ENCODE measurements at regions not wholly inside any gene's neighbourhood (a gene's known extent, or its start where the extent isn't known, plus 50 kb on each side); places are given as distances from the start of the nearest gene placed in this dataset.
"Not testable (repeated sequence)": the region's sequence is repeated elsewhere in the genome, so short reads cannot be mapped to it uniquely, and the experiment has no call there.

- Mint-ChIP-seq H3K4me3 (no peak overlapping the region), H3K9me3 (peaks cover 6% of the 10 kb centered on the region), H3K36me3 (no peaks in the 10 kb centered on the region), H3K4me1 (ENCODE audit: low read depth) (no peaks in the 10 kb centered on the region), H3K27ac (no peak overlapping the region), H3K27me3 (no peaks in the 10 kb centered on the region)
- CTCF ChIA-PET, result no interaction called here
- intact Hi-C loops (cut with micrococcal nuclease), result no loop called here
- POLR2A ChIA-PET, result no interaction called here
- DNase-seq, result no peak
These were observed 1256.4 kb downstream of the EFNA5 start for GRCh38 chr5:106414342-106414741.

GRCh38 chr5:106412606-106413005 lies 1258.1 kb downstream of the EFNA5 start:
- intact Hi-C loops (cut with micrococcal nuclease), result no loop called here
- DNase-seq, result no peak
- POLR2A ChIA-PET, result no interaction called here
- Mint-ChIP-seq H3K9me3 (peaks cover 6% of the 10 kb centered on the region), H3K4me3 (no peak overlapping the region), H3K4me1 (ENCODE audit: low read depth) (no peaks in the 10 kb centered on the region), H3K27ac (no peak overlapping the region), H3K36me3 (no peaks in the 10 kb centered on the region), H3K27me3 (no peaks in the 10 kb centered on the region)
- CTCF ChIA-PET, result no interaction called here

GRCh38 chr5:106408570-106408969 lies 1262.2 kb downstream of the EFNA5 start:
- Mint-ChIP-seq H3K9me3 (peaks cover 6% of the 10 kb centered on the region), H3K27ac (no peak overlapping the region), H3K27me3 (no peaks in the 10 kb centered on the region), H3K36me3 (no peaks in the 10 kb centered on the region), H3K4me3 (no peak overlapping the region), H3K4me1 (ENCODE audit: low read depth) (no peaks in the 10 kb centered on the region)
- ChIA-PET CTCF (no interaction called here), POLR2A (no interaction called here)
- DNase-seq, result no peak
- intact Hi-C loops (cut with micrococcal nuclease), result no loop called here

- POLR2A ChIA-PET, result no interaction called here
- no peak for DNase-seq
- Mint-ChIP-seq H3K36me3 (no peaks in the 10 kb centered on the region), H3K4me1 (ENCODE audit: low read depth) (no peaks in the 10 kb centered on the region), H3K27me3 (no peaks in the 10 kb centered on the region), H3K27ac (no peak overlapping the region), H3K4me3 (no peak overlapping the region), H3K9me3 (peaks cover 6% of the 10 kb centered on the region)
- CTCF ChIA-PET, result no interaction called here
- intact Hi-C loops (cut with micrococcal nuclease), result no loop called here
These were observed 1262.6 kb downstream of the EFNA5 start for GRCh38 chr5:106408141-106408540.

- ChIA-PET CTCF (no interaction called here), POLR2A (no interaction called here)
- H3K27me3 Mint-ChIP-seq, result no peaks in the 10 kb centered on the region
- DNase-seq, result no peak
- peaks cover 3% of the 10 kb centered on the region for H3K9me3 Mint-ChIP-seq
- no peaks in the 10 kb centered on the region for H3K4me1 Mint-ChIP-seq (ENCODE audit: low read depth)
- intact Hi-C loops (cut with micrococcal nuclease), result no loop called here
- no peak overlapping the region for H3K27ac Mint-ChIP-seq
- H3K4me3 Mint-ChIP-seq, result no peak overlapping the region
- no peaks in the 10 kb centered on the region for H3K36me3 Mint-ChIP-seq
These were observed 1269.2 kb downstream of the EFNA5 start for GRCh38 chr5:106401561-106401960.

- Mint-ChIP-seq H3K27me3 (no peaks in the 10 kb centered on the region), H3K4me1 (ENCODE audit: low read depth) (no peaks in the 10 kb centered on the region), H3K27ac (no peak overlapping the region), H3K36me3 (no peaks in the 10 kb centered on the region), H3K4me3 (no peak overlapping the region), H3K9me3 (no peaks in the 10 kb centered on the region)
- no peak for DNase-seq
- POLR2A ChIA-PET, result no interaction called here
- intact Hi-C loops (cut with micrococcal nuclease), result no loop called here
- CTCF ChIA-PET, result no interaction called here
These were observed 1271.3 kb downstream of the EFNA5 start for GRCh38 chr5:106399391-106399790.

- Mint-ChIP-seq H3K4me3 (no peak overlapping the region), H3K27ac (no peak overlapping the region), H3K27me3 (no peaks in the 10 kb centered on the region), H3K9me3 (no peaks in the 10 kb centered on the region), H3K4me1 (ENCODE audit: low read depth) (no peaks in the 10 kb centered on the region), H3K36me3 (no peaks in the 10 kb centered on the region)
- CTCF ChIA-PET, result no interaction called here
- intact Hi-C loops (cut with micrococcal nuclease), result no loop called here
- POLR2A ChIA-PET, result no interaction called here
- no peak for DNase-seq
These were observed 1273.0 kb downstream of the EFNA5 start for GRCh38 chr5:106397700-106398099.

- POLR2A ChIA-PET, result no interaction called here
- Mint-ChIP-seq H3K4me1 (ENCODE audit: low read depth) (no peaks in the 10 kb centered on the region), H3K36me3 (no peaks in the 10 kb centered on the region), H3K9me3 (no peaks in the 10 kb centered on the region), H3K27ac (no peak overlapping the region), H3K27me3 (no peaks in the 10 kb centered on the region), H3K4me3 (no peak overlapping the region)
- intact Hi-C loops (cut with micrococcal nuclease), result no loop called here
- CTCF ChIA-PET, result no interaction called here
- DNase-seq, result no peak
These were observed 1277.5 kb downstream of the EFNA5 start for GRCh38 chr5:106393276-106393675.

GRCh38 chr5:106392766-106393165 lies 1278.0 kb downstream of the EFNA5 start:
- H3K4me1 Mint-ChIP-seq (ENCODE audit: low read depth), result no peaks in the 10 kb centered on the region
- ChIA-PET POLR2A (no interaction called here), CTCF (no interaction called here)
- intact Hi-C loops (cut with micrococcal nuclease), result no loop called here
- no peaks in the 10 kb centered on the region for H3K27me3 Mint-ChIP-seq
- H3K36me3 Mint-ChIP-seq, result no peaks in the 10 kb centered on the region
- no peaks in the 10 kb centered on the region for H3K9me3 Mint-ChIP-seq
- DNase-seq, result no peak
- no peak overlapping the region for H3K4me3 Mint-ChIP-seq
- no peak overlapping the region for H3K27ac Mint-ChIP-seq

GRCh38 chr5:106387767-106388166 lies 1283.0 kb downstream of the EFNA5 start:
- intact Hi-C loops (cut with micrococcal nuclease); H3K36me3 Mint-ChIP-seq; H3K4me3 Mint-ChIP-seq; H3K4me1 Mint-ChIP-seq (ENCODE audit: low read depth); DNase-seq; POLR2A ChIA-PET; H3K27ac Mint-ChIP-seq; H3K9me3 Mint-ChIP-seq; H3K27me3 Mint-ChIP-seq; CTCF ChIA-PET: not testable (repeated sequence)

- Mint-ChIP-seq H3K36me3 (no peaks in the 10 kb centered on the region), H3K4me3 (no peak overlapping the region), H3K4me1 (ENCODE audit: low read depth) (no peaks in the 10 kb centered on the region), H3K9me3 (peaks cover 3% of the 10 kb centered on the region), H3K27me3 (no peaks in the 10 kb centered on the region), H3K27ac (no peak overlapping the region)
- intact Hi-C loops (cut with micrococcal nuclease), result no loop called here
- POLR2A ChIA-PET, result no interaction called here
- CTCF ChIA-PET, result no interaction called here
- DNase-seq, result no peak
These were observed 1284.5 kb downstream of the EFNA5 start for GRCh38 chr5:106386287-106386686.

GRCh38 chr5:106380736-106381135 lies 1290.0 kb downstream of the EFNA5 start:
- H3K4me1 Mint-ChIP-seq (ENCODE audit: low read depth), result no peaks in the 10 kb centered on the region
- intact Hi-C loops (cut with micrococcal nuclease), result no loop called here
- ChIA-PET CTCF (no interaction called here), POLR2A (no interaction called here)
- peaks cover 3% of the 10 kb centered on the region for H3K9me3 Mint-ChIP-seq
- no peaks in the 10 kb centered on the region for H3K27me3 Mint-ChIP-seq
- no peak overlapping the region for H3K27ac Mint-ChIP-seq
- H3K36me3 Mint-ChIP-seq, result no peaks in the 10 kb centered on the region
- no peak for DNase-seq
- H3K4me3 Mint-ChIP-seq, result no peak overlapping the region

- H3K9me3 Mint-ChIP-seq, result no peaks in the 10 kb centered on the region
- ChIA-PET POLR2A (no interaction called here), CTCF (no interaction called here)
- intact Hi-C loops (cut with micrococcal nuclease), result no loop called here
- H3K36me3 Mint-ChIP-seq, result no peaks in the 10 kb centered on the region
- no peak overlapping the region for H3K4me3 Mint-ChIP-seq
- no peak for DNase-seq
- no peak overlapping the region for H3K27ac Mint-ChIP-seq
- no peaks in the 10 kb centered on the region for H3K4me1 Mint-ChIP-seq (ENCODE audit: low read depth)
- H3K27me3 Mint-ChIP-seq, result no peaks in the 10 kb centered on the region
These were observed 1294.2 kb downstream of the EFNA5 start for GRCh38 chr5:106376522-106376921.

GRCh38 chr5:106374956-106375355 lies 1295.8 kb downstream of the EFNA5 start:
- H3K27me3 Mint-ChIP-seq, result no peaks in the 10 kb centered on the region
- intact Hi-C loops (cut with micrococcal nuclease), result no loop called here
- no peak for DNase-seq
- peaks cover 3% of the 10 kb centered on the region for H3K9me3 Mint-ChIP-seq
- no peaks in the 10 kb centered on the region for H3K36me3 Mint-ChIP-seq
- ChIA-PET CTCF (no interaction called here), POLR2A (no interaction called here)
- H3K27ac Mint-ChIP-seq, result no peak overlapping the region
- no peak overlapping the region for H3K4me3 Mint-ChIP-seq
- no peaks in the 10 kb centered on the region for H3K4me1 Mint-ChIP-seq (ENCODE audit: low read depth)

Data from activated CD4-positive, alpha-beta memory T cell treated with anti-CD3 and anti-CD28 coated beads for 36 hours (primary cell).